Keratinocyte (primary cell): ENCODE measurements at regions not wholly inside any gene's neighbourhood (a gene's known extent, or its start where the extent isn't known, plus 50 kb on each side); places are given as distances from the start of the nearest gene placed in this dataset.
A peak's percentile ranks its signal among the peaks of the same experiment; 100 is the strongest.
"Not testable (repeated sequence)": the region's sequence is repeated elsewhere in the genome, so short reads cannot be mapped to it uniquely, and the experiment has no call there.

Experiments used
- DNase-seq: peaks from one replicate; pipeline ENCODE4 v3.0.0-alpha.2; 2011; ENCODE audit warnings: low read depth, missing footprints, low spot score
- FAIRE-seq: peaks from 2 replicates; lab custom pipeline; 2011; peaks lifted over from hg19 to GRCh38; lab: Jason Lieb, UNC
- H2AFZ ChIP-seq: 2 replicates; pipeline ENCODE4 v1.6.0; 2012; ENCODE audit warnings: low read length, control low read depth, inconsistent platforms; ENCODE audit not compliant: control insufficient read depth
- H3K27ac ChIP-seq: 2 replicates; pipeline ENCODE4 v1.5.1; 2011; ENCODE audit warnings: low read length; ENCODE audit not compliant: control insufficient read depth, insufficient read depth
- H3K27me3 ChIP-seq: 3 replicates; pipeline ENCODE4 v1.6.0; 2011; ENCODE audit warnings: low read length; ENCODE audit not compliant: control insufficient read depth, insufficient read depth; ENCODE audit errors: extremely low read depth
- H3K36me3 ChIP-seq, 2 experiments: 2 replicates in 1 of 2; 3 replicates in 1 of 2; pipeline ENCODE4 v1.5.1; 2011; ENCODE audit warnings: low read length in 2 of 2, mild to moderate bottlenecking in 1 of 2; ENCODE audit not compliant: control insufficient read depth in 2 of 2, insufficient read depth in 2 of 2; ENCODE audit errors: extremely low read depth in 1 of 2
- H3K4me1 ChIP-seq: 3 replicates; pipeline ENCODE4 v1.5.1; 2011; ENCODE audit warnings: low read length; ENCODE audit not compliant: control insufficient read depth, insufficient read depth; ENCODE audit errors: extremely low read depth
- H3K4me2 ChIP-seq: 3 replicates; pipeline ENCODE4 v1.6.0; 2011; ENCODE audit warnings: low read depth, low read length; ENCODE audit not compliant: control insufficient read depth, insufficient read depth; ENCODE audit errors: extremely low read depth
- H3K4me3 ChIP-seq, 3 experiments: fragments of 200-600 bp in 1 of 3; sonication (generic) in 1 of 3; 2 replicates in 2 of 3; 3 replicates in 1 of 3; pipeline ENCODE4 v1.5.1; 2011 to 2016; ENCODE audit warnings: low read length in 3 of 3, mild to moderate bottlenecking in 3 of 3, control low read depth in 2 of 3, inconsistent platforms in 1 of 3, low read depth in 1 of 3, mixed read lengths in 1 of 3, mixed run types in 1 of 3, moderate library complexity in 1 of 3; ENCODE audit not compliant: control insufficient read depth in 2 of 3, insufficient read depth in 2 of 3; ENCODE audit errors: extremely low read depth in 1 of 3
- H3K79me2 ChIP-seq: 2 replicates; pipeline ENCODE4 v1.6.0; 2012; ENCODE audit warnings: low read length; ENCODE audit not compliant: control insufficient read depth, insufficient read depth
- H3K9ac ChIP-seq: 3 replicates; pipeline ENCODE4 v1.6.0; 2011; ENCODE audit warnings: low read length; ENCODE audit not compliant: control insufficient read depth, insufficient read depth; ENCODE audit errors: extremely low read depth
- H3K9me1 ChIP-seq: 3 replicates; pipeline ENCODE4 v1.6.0; 2011; ENCODE audit warnings: low read length; ENCODE audit not compliant: control insufficient read depth, insufficient read depth; ENCODE audit errors: extremely low read depth
- H3K9me3 ChIP-seq: 2 replicates; pipeline ENCODE4 v1.5.1; 2012; ENCODE audit warnings: low read depth, low read length; ENCODE audit not compliant: control insufficient read depth
- H4K20me1 ChIP-seq: 3 replicates; pipeline ENCODE4 v1.6.0; 2011; ENCODE audit warnings: low read length; ENCODE audit not compliant: control insufficient read depth, insufficient read depth; ENCODE audit errors: extremely low read depth
- CTCF ChIP-seq, 3 experiments: IDR thresholded peaks in 1 of 3; conservative IDR thresholded peaks in 1 of 3; optimal IDR thresholded peaks in 1 of 3; 2 replicates in 2 of 3; 3 replicates in 1 of 3; pipeline versions ENCODE3 to v1.5.1; 2011; ENCODE audit warnings: low read length in 3 of 3, mild to moderate bottlenecking in 3 of 3, moderate library complexity in 2 of 3, control low read depth in 1 of 3, inconsistent platforms in 1 of 3; ENCODE audit not compliant: insufficient read depth in 2 of 3; ENCODE audit errors: extremely low read depth in 1 of 3
- EZH2 ChIP-seq: IDR thresholded peaks from one replicate; pipeline ENCODE4 v1.6.1; 2012; ENCODE audit warnings: inconsistent platforms, mild to moderate bottlenecking, low read length, moderate library complexity
- dilution Hi-C: fragments of 300-500 bp; cut with MboI; formaldehyde crosslinking; loops from one replicate; pipeline ENCODE4 v1.7.0; 2020; ENCODE audit warnings: low sequenced_read_pairs; ENCODE audit not compliant: extremely low pct_ligation_motif_present

- FAIRE-seq (no peak), DNase-seq (no peak)
- Histone ChIP-seq H3K9me3 (no peaks in the 10 kb centered on the region), H3K4me1 (peaks cover 21% of the 10 kb centered on the region), H3K9me1 (no peaks in the 10 kb centered on the region), H3K79me2 (no peaks in the 10 kb centered on the region), H3K27me3 (no peaks in the 10 kb centered on the region), H3K4me2 (no peak overlapping the region), H3K36me3 (no peaks in the 10 kb centered on the region), H3K4me3 (no peak overlapping the region), H3K27ac (no peak overlapping the region), H3K9ac (no peak overlapping the region), H4K20me1 (no peaks in the 10 kb centered on the region), H2AFZ (no peak overlapping the region)
- no peak for TF ChIP-seq CTCF (optimal IDR thresholded peaks at IDR 0.05 in 1 of 3, IDR thresholded peaks at IDR 0.05 in 1 of 3, conservative IDR thresholded peaks at IDR 0.05 in 1 of 3; ENCODE audit: extremely low read depth in 1 of 3, insufficient read depth in 2 of 3, low read length in 3 of 3)
- TF ChIP-seq EZH2 = no peak
- dilution Hi-C loops = no loop called here
Measured at GRCh38 chr1:244306544-244306943, 145.2 kb downstream of the ADSS2 start.

- H4K20me1 ChIP-seq, H3K27me3 ChIP-seq, dilution Hi-C loops, H3K79me2 ChIP-seq, H3K9me3 ChIP-seq, H3K4me3 ChIP-seq, H3K9ac ChIP-seq, H3K4me2 ChIP-seq, H3K9me1 ChIP-seq, H3K36me3 ChIP-seq, FAIRE-seq, H3K4me1 ChIP-seq, DNase-seq, H2AFZ ChIP-seq, H3K27ac ChIP-seq: not testable (repeated sequence)
Measured at GRCh38 chr1:244309191-244309590, 142.5 kb downstream of the ADSS2 start.

GRCh38 chr1:244311784-244312532 is 139.8 kb downstream of the ADSS2 start:
- no peak overlapping the region for H3K27ac ChIP-seq
- no peaks in the 10 kb centered on the region for H3K27me3 ChIP-seq
- TF ChIP-seq CTCF (optimal IDR thresholded peaks at IDR 0.05 in 1 of 3, IDR thresholded peaks at IDR 0.05 in 1 of 3, conservative IDR thresholded peaks at IDR 0.05 in 1 of 3; ENCODE audit: extremely low read depth in 1 of 3, insufficient read depth in 2 of 3, low read length in 3 of 3) (no peak), EZH2 (no peak)
- H3K9ac ChIP-seq = no peak overlapping the region
- FAIRE-seq (no peak), DNase-seq (no peak)
- no peaks in the 10 kb centered on the region for H3K79me2 ChIP-seq
- no peak overlapping the region for H3K4me3 ChIP-seq
- H3K9me1 ChIP-seq = no peaks in the 10 kb centered on the region
- no peaks in the 10 kb centered on the region for H3K9me3 ChIP-seq
- no peaks in the 10 kb centered on the region for H4K20me1 ChIP-seq
- no peaks in the 10 kb centered on the region for H3K36me3 ChIP-seq
- dilution Hi-C loops = no loop called here
- H3K4me2 ChIP-seq = no peak overlapping the region
- H2AFZ ChIP-seq = peak overlapping the region; percentile 74
- H3K4me1 ChIP-seq = no peaks in the 10 kb centered on the region
